IMR-90 (cell line): ENCODE measurements at regions not wholly inside any gene's neighbourhood (a gene's known extent, or its start where the extent isn't known, plus 50 kb on each side); places are given as distances from the start of the nearest gene placed in this dataset.

Experiments
- BHLHE40 ChIP-seq: fragments of 150-350 bp; IDR thresholded peaks from 2 replicates; pipeline ENCODE4 v1.6.1; 2016; ENCODE audit warnings: mild to moderate bottlenecking, low read depth, low read length
- CEBPB ChIP-seq: IDR thresholded peaks from 2 replicates; pipeline ENCODE4 v1.6.1; 2012; ENCODE audit warnings: low read depth, low read length, improper control_type of control experiment
- FOS ChIP-seq: fragments of 150-350 bp; IDR thresholded peaks from 2 replicates; pipeline ENCODE4 v1.6.1; 2016; ENCODE audit warnings: low read depth, low read length
- MAFK ChIP-seq: IDR thresholded peaks from 2 replicates; pipeline ENCODE4 v1.6.1; 2012; ENCODE audit warnings: low read depth, low read length, improper control_type of control experiment
- MAZ ChIP-seq: IDR thresholded peaks from 2 replicates; pipeline ENCODE4 v1.6.1; 2012; ENCODE audit warnings: low read depth, mild to moderate bottlenecking, low read length, improper control_type of control experiment, moderate library complexity, borderline replicate concordance
- MXI1 ChIP-seq: IDR thresholded peaks from 2 replicates; pipeline ENCODE4 v1.6.1; 2012; ENCODE audit warnings: low read depth, mild to moderate bottlenecking, low read length, moderate library complexity, borderline replicate concordance
- POLR2A ChIP-seq: IDR thresholded peaks from 2 replicates; pipeline ENCODE4 v1.6.1; 2012; ENCODE audit warnings: mild to moderate bottlenecking, low read depth, low read length
- RAD21 ChIP-seq: IDR thresholded peaks from 2 replicates; pipeline ENCODE4 v1.6.1; 2012; ENCODE audit warnings: low read length, improper control_type of control experiment
- RCOR1 ChIP-seq: IDR thresholded peaks from 2 replicates; pipeline ENCODE4 v1.6.1; 2012; ENCODE audit warnings: mild to moderate bottlenecking, low read length, improper control_type of control experiment; ENCODE audit not compliant: insufficient replicate concordance
- RFX5 ChIP-seq: IDR thresholded peaks from 2 replicates; pipeline ENCODE4 v1.8.0; 2012; ENCODE audit warnings: low read depth, mild to moderate bottlenecking, low read length, moderate library complexity
- SMC3 ChIP-seq: fragments of 150-350 bp; IDR thresholded peaks from 2 replicates; pipeline ENCODE4 v1.6.1; 2016; ENCODE audit warnings: low read depth, mild to moderate bottlenecking, antibody characterized with exemption, low read length, moderate library complexity
- TF ChIP-seq, protein P1 (sequence below): conservative IDR thresholded peaks from 2 replicates; pipeline ENCODE4 v1.5.1; 2012; ENCODE audit warnings: mild to moderate bottlenecking, low read depth, low read length, improper control_type of control experiment
- TF ChIP-seq, protein P2 (sequence below): fragments of 150-350 bp; IDR thresholded peaks from 2 replicates; pipeline ENCODE4 v1.6.1; 2017; ENCODE audit warnings: mild to moderate bottlenecking, antibody characterized with exemption, low read length, low read depth
- TF ChIP-seq, protein P3 (sequence below): fragments of 150-350 bp; IDR thresholded peaks from 2 replicates; pipeline ENCODE4 v1.6.1; 2016; ENCODE audit warnings: low read depth, mild to moderate bottlenecking, low read length, moderate library complexity, borderline replicate concordance

DNA sequence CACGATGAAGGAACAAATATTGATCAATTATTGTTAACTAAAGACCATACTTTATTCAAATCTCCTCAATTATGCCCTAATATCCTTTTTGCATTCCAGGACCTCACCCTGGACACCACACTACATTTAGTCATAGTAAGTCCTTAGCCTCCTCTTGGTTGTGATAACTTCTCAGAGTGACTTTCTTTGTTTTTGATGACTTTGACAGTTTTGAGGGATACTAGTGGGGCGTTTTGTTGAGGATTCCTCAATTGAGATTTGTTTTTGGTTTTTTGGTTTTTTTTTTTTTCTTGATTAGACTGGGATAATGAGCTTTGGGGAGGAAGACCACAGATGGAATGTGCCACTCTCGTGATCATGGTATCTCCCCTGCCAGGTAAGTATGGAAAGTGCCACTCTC, 105.5 kb downstream of the SOX9 start:
- TF ChIP-seq, protein P1, sequence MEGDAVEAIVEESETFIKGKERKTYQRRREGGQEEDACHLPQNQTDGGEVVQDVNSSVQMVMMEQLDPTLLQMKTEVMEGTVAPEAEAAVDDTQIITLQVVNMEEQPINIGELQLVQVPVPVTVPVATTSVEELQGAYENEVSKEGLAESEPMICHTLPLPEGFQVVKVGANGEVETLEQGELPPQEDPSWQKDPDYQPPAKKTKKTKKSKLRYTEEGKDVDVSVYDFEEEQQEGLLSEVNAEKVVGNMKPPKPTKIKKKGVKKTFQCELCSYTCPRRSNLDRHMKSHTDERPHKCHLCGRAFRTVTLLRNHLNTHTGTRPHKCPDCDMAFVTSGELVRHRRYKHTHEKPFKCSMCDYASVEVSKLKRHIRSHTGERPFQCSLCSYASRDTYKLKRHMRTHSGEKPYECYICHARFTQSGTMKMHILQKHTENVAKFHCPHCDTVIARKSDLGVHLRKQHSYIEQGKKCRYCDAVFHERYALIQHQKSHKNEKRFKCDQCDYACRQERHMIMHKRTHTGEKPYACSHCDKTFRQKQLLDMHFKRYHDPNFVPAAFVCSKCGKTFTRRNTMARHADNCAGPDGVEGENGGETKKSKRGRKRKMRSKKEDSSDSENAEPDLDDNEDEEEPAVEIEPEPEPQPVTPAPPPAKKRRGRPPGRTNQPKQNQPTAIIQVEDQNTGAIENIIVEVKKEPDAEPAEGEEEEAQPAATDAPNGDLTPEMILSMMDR = no peak
- TF ChIP-seq SMC3 = no peak
- no peak for TF ChIP-seq POLR2A
- TF ChIP-seq, protein P2, sequence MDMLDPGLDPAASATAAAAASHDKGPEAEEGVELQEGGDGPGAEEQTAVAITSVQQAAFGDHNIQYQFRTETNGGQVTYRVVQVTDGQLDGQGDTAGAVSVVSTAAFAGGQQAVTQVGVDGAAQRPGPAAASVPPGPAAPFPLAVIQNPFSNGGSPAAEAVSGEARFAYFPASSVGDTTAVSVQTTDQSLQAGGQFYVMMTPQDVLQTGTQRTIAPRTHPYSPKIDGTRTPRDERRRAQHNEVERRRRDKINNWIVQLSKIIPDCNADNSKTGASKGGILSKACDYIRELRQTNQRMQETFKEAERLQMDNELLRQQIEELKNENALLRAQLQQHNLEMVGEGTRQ = no peak
- no peak for TF ChIP-seq BHLHE40
- TF ChIP-seq MAFK = no peak
- no peak for TF ChIP-seq RAD21
- no peak for TF ChIP-seq RFX5
- TF ChIP-seq CEBPB = no peak
- TF ChIP-seq MXI1 = no peak
- TF ChIP-seq MAZ = no peak
- TF ChIP-seq FOS = no peak
- TF ChIP-seq RCOR1 = no peak
- TF ChIP-seq, protein P3, sequence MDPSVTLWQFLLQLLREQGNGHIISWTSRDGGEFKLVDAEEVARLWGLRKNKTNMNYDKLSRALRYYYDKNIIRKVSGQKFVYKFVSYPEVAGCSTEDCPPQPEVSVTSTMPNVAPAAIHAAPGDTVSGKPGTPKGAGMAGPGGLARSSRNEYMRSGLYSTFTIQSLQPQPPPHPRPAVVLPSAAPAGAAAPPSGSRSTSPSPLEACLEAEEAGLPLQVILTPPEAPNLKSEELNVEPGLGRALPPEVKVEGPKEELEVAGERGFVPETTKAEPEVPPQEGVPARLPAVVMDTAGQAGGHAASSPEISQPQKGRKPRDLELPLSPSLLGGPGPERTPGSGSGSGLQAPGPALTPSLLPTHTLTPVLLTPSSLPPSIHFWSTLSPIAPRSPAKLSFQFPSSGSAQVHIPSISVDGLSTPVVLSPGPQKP = no peak
